Stomach (tissue), 8 donors: ENCODE measurements at regions not wholly inside any gene's neighbourhood (a gene's known extent, or its start where the extent isn't known, plus 50 kb on each side); places are given as distances from the start of the nearest gene placed in this dataset.

Experiments
- DNase-seq, 2 donors: peaks; one replicate each; pipeline versions ENCODE4 v3.0.0 to v3.0.0-alpha.2; 2013 to 2019
- H3K27ac ChIP-seq, 5 donors: fragments of 200-600 bp in 4 of 5; sonication (generic) in 4 of 5; one replicate each; pipeline ENCODE4 v1.5.1; 2013 to 2019; ENCODE audit warnings: mild to moderate bottlenecking in 1 of 5, moderate library complexity in 1 of 5
- H3K27me3 ChIP-seq, 3 donors: fragments of 200-600 bp; sonication (generic); one replicate each; pipeline ENCODE4 v1.5.1; 2017 to 2019; ENCODE audit warnings: mixed run types in 1 of 3
- H3K36me3 ChIP-seq, 4 donors: fragments of 200-600 bp; sonication (generic); 1 replicate in 3 of 4; 2 replicates in 1 of 4; pipeline ENCODE4 v1.5.1; 2016 to 2019
- H3K4me1 ChIP-seq, 4 donors: fragments of 200-600 bp; sonication (generic); one replicate each; pipeline ENCODE4 v1.5.1; 2016 to 2019
- H3K4me3 ChIP-seq, 4 donors: fragments of 200-600 bp; sonication (generic) in 3 of 4; one replicate each; pipeline ENCODE4 v1.5.1; 2016 to 2019; ENCODE audit warnings: mild to moderate bottlenecking in 1 of 4
- H3K9me3 ChIP-seq, 4 donors: fragments of 200-600 bp; sonication (generic); one replicate each; pipeline ENCODE4 v1.5.1; 2016 to 2019
- EP300 ChIP-seq: sonication (generic); formaldehyde crosslinking; IDR thresholded peaks from one replicate; pipeline ENCODE4 v1.6.1; 2017; ENCODE audit warnings: antibody characterized with exemption
- POLR2A ChIP-seq, 4 donors: fragments of 450-650 bp; IDR thresholded peaks; one replicate each; pipeline ENCODE4 v1.6.1; 2016; ENCODE audit warnings: antibody characterized with exemption in 4 of 4, control low read depth in 2 of 4, mild to moderate bottlenecking in 1 of 4, moderate library complexity in 1 of 4
- POLR2AphosphoS5 ChIP-seq, 3 donors: sonication (generic); formaldehyde crosslinking; IDR thresholded peaks; one replicate each; pipeline ENCODE4 v1.6.1; 2016; ENCODE audit warnings: antibody characterized with exemption in 3 of 3
- WGBS, 5 donors: extraction: QIAGEN DNeasy Blood & Tissue Kit in 3 of 5; methylation state at CpG; one replicate each; pipeline versions ENCODE4 v1.1.5 to v1.1.7; 2013 to 2018; 5-methylcytosine and 5-hydroxymethylcytosine counted together
- intact Hi-C: fragments of 100-400 bp; cut with DNase I; formaldehyde crosslinking; loops from one replicate; pipeline ENCODE4 v1.15.1; 2023; ENCODE audit warnings: low total_unique reads
- TF ChIP-seq, protein P1 (sequence below), 7 experiments: fragments of 450-650 bp in 4 of 7; fragments of 200-600 bp in 3 of 7; sonication (generic) in 3 of 7; IDR thresholded peaks; one replicate each; pipeline ENCODE4 v1.5.1; 2016 to 2019; ENCODE audit warnings: antibody characterized with exemption in 7 of 7, control low read depth in 2 of 7, mild to moderate bottlenecking in 1 of 7
- donor health status: healthy with polysubstance abuse.
- donor health status: Bipolar disorder and iron deficiency.
- donor health status: healthy.

- intact Hi-C loops = no loop called here
- TF ChIP-seq, protein P1, sequence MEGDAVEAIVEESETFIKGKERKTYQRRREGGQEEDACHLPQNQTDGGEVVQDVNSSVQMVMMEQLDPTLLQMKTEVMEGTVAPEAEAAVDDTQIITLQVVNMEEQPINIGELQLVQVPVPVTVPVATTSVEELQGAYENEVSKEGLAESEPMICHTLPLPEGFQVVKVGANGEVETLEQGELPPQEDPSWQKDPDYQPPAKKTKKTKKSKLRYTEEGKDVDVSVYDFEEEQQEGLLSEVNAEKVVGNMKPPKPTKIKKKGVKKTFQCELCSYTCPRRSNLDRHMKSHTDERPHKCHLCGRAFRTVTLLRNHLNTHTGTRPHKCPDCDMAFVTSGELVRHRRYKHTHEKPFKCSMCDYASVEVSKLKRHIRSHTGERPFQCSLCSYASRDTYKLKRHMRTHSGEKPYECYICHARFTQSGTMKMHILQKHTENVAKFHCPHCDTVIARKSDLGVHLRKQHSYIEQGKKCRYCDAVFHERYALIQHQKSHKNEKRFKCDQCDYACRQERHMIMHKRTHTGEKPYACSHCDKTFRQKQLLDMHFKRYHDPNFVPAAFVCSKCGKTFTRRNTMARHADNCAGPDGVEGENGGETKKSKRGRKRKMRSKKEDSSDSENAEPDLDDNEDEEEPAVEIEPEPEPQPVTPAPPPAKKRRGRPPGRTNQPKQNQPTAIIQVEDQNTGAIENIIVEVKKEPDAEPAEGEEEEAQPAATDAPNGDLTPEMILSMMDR (IDR thresholded peaks at IDR 0.05) = no peak
- TF ChIP-seq POLR2A (IDR thresholded peaks at IDR 0.05) (no peak), EP300 (no peak)
- no peak overlapping the region for H3K27ac ChIP-seq
- H3K9me3 ChIP-seq = no peaks in the 10 kb centered on the region
- H3K27me3 ChIP-seq = no peaks in the 10 kb centered on the region
- no peak overlapping the region for H3K4me3 ChIP-seq
- no peaks in the 10 kb centered on the region for H3K36me3 ChIP-seq
- 35 to 62% (median 53%) methylated on average over 3 of the region's 3 CpGs for WGBS, 5 donors
- no peak for DNase-seq
- no peaks in the 10 kb centered on the region for H3K4me1 ChIP-seq
Measured at GRCh38 chr9:117919538-117919937, 215.3 kb downstream of the TLR4 start.

- intact Hi-C loops = no loop called here
- WGBS, 5 donors = 67 to 72% (median 70%) methylated on average over 5 of the region's 5 CpGs
- Histone ChIP-seq H3K36me3 (no peaks in the 10 kb centered on the region), H3K4me1 (no peaks in the 10 kb centered on the region), H3K9me3 (no peaks in the 10 kb centered on the region), H3K27me3 (no peaks in the 10 kb centered on the region), H3K27ac (no peak overlapping the region), H3K4me3 (no peak overlapping the region)
- TF ChIP-seq, protein P1 (IDR thresholded peaks at IDR 0.05) = no peak
- no peak for TF ChIP-seq POLR2A (IDR thresholded peaks at IDR 0.05)
- no peak for TF ChIP-seq POLR2AphosphoS5 (IDR thresholded peaks at IDR 0.05)
- TF ChIP-seq EP300 = no peak
- DNase-seq = no peak
Measured at GRCh38 chr9:117926031-117926658, 221.9 kb downstream of the TLR4 start.

- intact Hi-C loops = no loop called here
- no peaks in the 10 kb centered on the region for H3K4me1 ChIP-seq
- TF ChIP-seq, protein P1 (IDR thresholded peaks at IDR 0.05) = peak in 3 of 7 experiments; percentile 6 to 26 (median 10)
- TF ChIP-seq POLR2AphosphoS5 (IDR thresholded peaks at IDR 0.05) = no peak
- no peak for TF ChIP-seq EP300
- H3K36me3 ChIP-seq = no peaks in the 10 kb centered on the region
- H3K4me3 ChIP-seq = no peak overlapping the region
- H3K9me3 ChIP-seq = no peaks in the 10 kb centered on the region
- DNase-seq = no peak
- WGBS, 5 donors = 24 to 40% (median 29%) methylated on average over 3 of the region's 3 CpGs
- no peaks in the 10 kb centered on the region for H3K27me3 ChIP-seq
- no peak overlapping the region for H3K27ac ChIP-seq
Measured at GRCh38 chr9:117927354-117927753, 223.2 kb downstream of the TLR4 start.

- H3K4me1 ChIP-seq = no peaks in the 10 kb centered on the region
- WGBS, 5 donors = 13 to 33% (median 18%) methylated on average over 1 of the region's 1 CpG
- no peak overlapping the region for H3K27ac ChIP-seq
- no peak for DNase-seq
- TF ChIP-seq, protein P1 (IDR thresholded peaks at IDR 0.05) = no peak
- H3K27me3 ChIP-seq = no peaks in the 10 kb centered on the region
- H3K36me3 ChIP-seq = no peaks in the 10 kb centered on the region
- intact Hi-C loops = no loop called here
- no peak overlapping the region for H3K4me3 ChIP-seq
- peaks cover 0 to 7% (median 0%) of the 10 kb centered on the region in 4 donors for H3K9me3 ChIP-seq
Measured at GRCh38 chr9:117929868-117930267, 225.7 kb downstream of the TLR4 start.
